ENCODE measurements at regions not wholly inside any gene's neighbourhood (a gene's known extent, or its start where the extent isn't known, plus 50 kb on each side); places are given as distances from the start of the nearest gene placed in this dataset.

- peaks cover 8% of the 10 kb centered on the region; the same call in 1 of the 2 replicates for H3K27me3 ChIP-seq (ENCODE audit: control insufficient read depth, low read length)
- no peak for TF ChIP-seq CTCF (IDR thresholded peaks at IDR 0.05; ENCODE audit: low read depth, low read length, poor library complexity, severe bottlenecking)
- TF ChIP-seq EZH2phosphoT487 (IDR thresholded peaks at IDR 0.05; ENCODE audit: borderline replicate concordance, low read length), result no peak
- H3F3A ChIP-seq (ENCODE audit: control insufficient read depth, insufficient read depth), result no peaks in the 10 kb centered on the region
- no peaks in the 10 kb centered on the region for H3K79me2 ChIP-seq (ENCODE audit: control insufficient read depth, low read length)
- no peaks in the 10 kb centered on the region for H4K20me1 ChIP-seq (ENCODE audit: control insufficient read depth, insufficient read depth, low read depth, low read length)
- no peaks in the 10 kb centered on the region for H3K4me1 ChIP-seq (ENCODE audit: control insufficient read depth, low read length)
- H3K4me2 ChIP-seq (ENCODE audit: low read length), result no peak overlapping the region
- H3K9me2 ChIP-seq (replicated peaks; ENCODE audit: control insufficient read depth, low read length), result no peaks in the 10 kb centered on the region
- no peak overlapping the region for H3K4me3 ChIP-seq (ENCODE audit: low read length)
- no peaks in the 10 kb centered on the region for H3K36me3 ChIP-seq (ENCODE audit: control insufficient read depth, low read length)
- no peak overlapping the region for H3K27ac ChIP-seq (ENCODE audit: low read depth, low read length)
- peaks cover 6% of the 10 kb centered on the region for H3K9me3 ChIP-seq (ENCODE audit: control insufficient read depth, insufficient read depth, low read length)
Measured at GRCh38 chr9:129479631-129480011, 141.3 kb downstream of the C9orf50 start.

GRCh38 chr9:129478961-129479630 is 141.8 kb downstream of the C9orf50 start:
- Histone ChIP-seq H3K4me1 (ENCODE audit: control insufficient read depth, low read length) (no peaks in the 10 kb centered on the region), H3K4me2 (ENCODE audit: low read length) (no peak overlapping the region), H3K9me2 (replicated peaks; ENCODE audit: control insufficient read depth, low read length) (no peaks in the 10 kb centered on the region), H3K27me3 (ENCODE audit: control insufficient read depth, low read length) (peaks cover 3% of the 10 kb centered on the region; the same call in 1 of the 2 replicates), H3K4me3 (ENCODE audit: low read length) (no peak overlapping the region), H4K20me1 (ENCODE audit: control insufficient read depth, insufficient read depth, low read depth, low read length) (no peaks in the 10 kb centered on the region), H3K36me3 (ENCODE audit: control insufficient read depth, low read length) (no peaks in the 10 kb centered on the region), H3F3A (ENCODE audit: control insufficient read depth, insufficient read depth) (no peaks in the 10 kb centered on the region), H3K9me3 (ENCODE audit: control insufficient read depth, insufficient read depth, low read length) (peaks cover 7% of the 10 kb centered on the region), H3K79me2 (ENCODE audit: control insufficient read depth, low read length) (no peaks in the 10 kb centered on the region), H3K27ac (ENCODE audit: low read depth, low read length) (no peak overlapping the region)
- TF ChIP-seq CTCF (IDR thresholded peaks at IDR 0.05; ENCODE audit: low read depth, low read length, poor library complexity, severe bottlenecking) (no peak), EZH2phosphoT487 (IDR thresholded peaks at IDR 0.05; ENCODE audit: borderline replicate concordance, low read length) (no peak)

GRCh38 chr9:129478461-129478860 is 142.4 kb downstream of the C9orf50 start:
- H3K4me2 ChIP-seq (ENCODE audit: low read length), result no peak overlapping the region
- no peaks in the 10 kb centered on the region for H3F3A ChIP-seq (ENCODE audit: control insufficient read depth, insufficient read depth)
- no peaks in the 10 kb centered on the region for H3K4me1 ChIP-seq (ENCODE audit: control insufficient read depth, low read length)
- no peak overlapping the region for H3K27ac ChIP-seq (ENCODE audit: low read depth, low read length)
- H3K27me3 ChIP-seq (ENCODE audit: control insufficient read depth, low read length), result no peaks in the 10 kb centered on the region
- H3K36me3 ChIP-seq (ENCODE audit: control insufficient read depth, low read length), result no peaks in the 10 kb centered on the region
- H3K9me2 ChIP-seq (replicated peaks; ENCODE audit: control insufficient read depth, low read length), result no peaks in the 10 kb centered on the region
- no peaks in the 10 kb centered on the region for H3K79me2 ChIP-seq (ENCODE audit: control insufficient read depth, low read length)
- no peak overlapping the region for H3K4me3 ChIP-seq (ENCODE audit: low read length)
- no peaks in the 10 kb centered on the region for H4K20me1 ChIP-seq (ENCODE audit: control insufficient read depth, insufficient read depth, low read depth, low read length)
- TF ChIP-seq CTCF (IDR thresholded peaks at IDR 0.05; ENCODE audit: low read depth, low read length, poor library complexity, severe bottlenecking) (no peak), EZH2phosphoT487 (IDR thresholded peaks at IDR 0.05; ENCODE audit: borderline replicate concordance, low read length) (no peak)
- H3K9me3 ChIP-seq (ENCODE audit: control insufficient read depth, insufficient read depth, low read length), result peaks cover 7% of the 10 kb centered on the region

Measured in DOHH2 (cell line).